ENCODE measurements at regions not wholly inside any gene's neighbourhood (a gene's known extent, or its start where the extent isn't known, plus 50 kb on each side); places are given as distances from the start of the nearest gene placed in this dataset.

DNA sequence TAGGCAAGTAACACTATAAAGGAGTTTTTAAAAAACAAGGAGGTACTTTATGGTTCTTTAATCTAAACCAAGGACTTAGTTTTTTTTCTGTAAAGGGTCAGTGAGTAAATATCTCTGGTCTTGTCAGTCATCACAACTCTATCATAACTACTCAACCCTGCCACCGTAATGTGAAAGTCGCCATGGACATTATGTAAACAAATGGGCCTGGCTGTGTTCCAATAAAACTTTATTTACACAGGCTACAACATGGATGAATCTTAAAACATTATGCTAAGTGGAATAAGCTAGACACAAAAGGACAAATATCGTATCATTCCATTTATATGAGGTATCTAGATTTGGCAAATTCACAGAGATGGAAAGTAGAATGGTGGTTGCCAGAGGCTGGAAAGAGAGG lies 60.8 kb upstream of the SP4 start:
- Histone ChIP-seq H3K27ac (no peak overlapping the region), H3K36me3 (no peaks in the 10 kb centered on the region), H3K4me3 (no peak overlapping the region), H3K4me1 (no peaks in the 10 kb centered on the region), H3K9me3 (no peaks in the 10 kb centered on the region), H3K27me3 (no peaks in the 10 kb centered on the region)
- intact Hi-C loops (cut with DNase I), result no loop called here
- TF ChIP-seq, protein P1, sequence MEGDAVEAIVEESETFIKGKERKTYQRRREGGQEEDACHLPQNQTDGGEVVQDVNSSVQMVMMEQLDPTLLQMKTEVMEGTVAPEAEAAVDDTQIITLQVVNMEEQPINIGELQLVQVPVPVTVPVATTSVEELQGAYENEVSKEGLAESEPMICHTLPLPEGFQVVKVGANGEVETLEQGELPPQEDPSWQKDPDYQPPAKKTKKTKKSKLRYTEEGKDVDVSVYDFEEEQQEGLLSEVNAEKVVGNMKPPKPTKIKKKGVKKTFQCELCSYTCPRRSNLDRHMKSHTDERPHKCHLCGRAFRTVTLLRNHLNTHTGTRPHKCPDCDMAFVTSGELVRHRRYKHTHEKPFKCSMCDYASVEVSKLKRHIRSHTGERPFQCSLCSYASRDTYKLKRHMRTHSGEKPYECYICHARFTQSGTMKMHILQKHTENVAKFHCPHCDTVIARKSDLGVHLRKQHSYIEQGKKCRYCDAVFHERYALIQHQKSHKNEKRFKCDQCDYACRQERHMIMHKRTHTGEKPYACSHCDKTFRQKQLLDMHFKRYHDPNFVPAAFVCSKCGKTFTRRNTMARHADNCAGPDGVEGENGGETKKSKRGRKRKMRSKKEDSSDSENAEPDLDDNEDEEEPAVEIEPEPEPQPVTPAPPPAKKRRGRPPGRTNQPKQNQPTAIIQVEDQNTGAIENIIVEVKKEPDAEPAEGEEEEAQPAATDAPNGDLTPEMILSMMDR (IDR thresholded peaks at IDR 0.05), result no peak
- no peak for DNase-seq (ENCODE audit: low spot score in 2 of 2)

DNA sequence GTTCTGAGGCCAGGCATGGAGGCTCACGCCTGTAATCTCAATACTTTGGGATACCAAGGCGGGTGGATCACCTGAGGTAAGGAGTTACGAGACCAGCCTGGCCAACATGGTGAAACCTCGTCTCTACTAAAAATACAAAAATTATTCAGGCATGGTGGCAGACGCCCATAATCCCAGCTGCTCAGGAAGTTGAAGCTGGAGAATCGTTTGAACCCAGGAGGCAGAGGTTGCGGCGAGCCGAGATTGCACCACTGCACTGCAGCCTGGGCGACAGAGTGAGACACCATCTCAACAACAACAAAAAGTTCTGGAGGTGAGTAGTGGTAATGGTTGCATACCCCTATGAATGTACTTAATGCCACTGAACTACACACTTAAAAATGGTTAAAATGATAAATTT lies 60.3 kb upstream of the SP4 start:
- intact Hi-C loops (cut with DNase I), result no loop called here
- H3K4me3 ChIP-seq, result no peak overlapping the region
- no peaks in the 10 kb centered on the region for H3K27me3 ChIP-seq
- no peaks in the 10 kb centered on the region for H3K9me3 ChIP-seq
- H3K4me1 ChIP-seq, result no peaks in the 10 kb centered on the region
- no peaks in the 10 kb centered on the region for H3K36me3 ChIP-seq
- no peak overlapping the region for H3K27ac ChIP-seq
- TF ChIP-seq, protein P1 (IDR thresholded peaks at IDR 0.05), result no peak
- DNase-seq (ENCODE audit: low spot score in 2 of 2), result no peak

DNA sequence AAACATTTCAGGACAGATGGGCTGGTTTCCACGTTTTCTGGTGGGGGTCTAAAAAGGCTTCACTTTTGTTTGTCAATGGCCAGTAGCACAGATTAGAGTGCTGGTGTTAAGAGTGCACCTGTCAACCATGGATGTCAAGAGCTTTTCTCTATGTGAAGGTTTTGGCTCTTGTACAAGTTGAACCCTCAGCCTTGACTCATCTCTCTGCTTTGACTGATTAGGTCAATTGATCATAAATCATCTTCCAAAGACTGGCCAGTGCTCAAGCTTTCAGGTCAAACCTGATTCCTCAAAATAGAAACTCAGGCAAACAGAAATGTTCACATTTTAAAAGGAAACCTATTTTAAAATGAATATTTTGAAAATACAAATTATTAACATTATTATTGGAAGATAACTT lies 59.6 kb upstream of the SP4 start:
- Histone ChIP-seq H3K36me3 (no peaks in the 10 kb centered on the region), H3K4me3 (no peak overlapping the region), H3K4me1 (no peaks in the 10 kb centered on the region), H3K27ac (no peak overlapping the region), H3K9me3 (no peaks in the 10 kb centered on the region), H3K27me3 (no peaks in the 10 kb centered on the region)
- intact Hi-C loops (cut with DNase I), result no loop called here
- DNase-seq (ENCODE audit: low spot score in 2 of 2), result no peak
- TF ChIP-seq, protein P1 (IDR thresholded peaks at IDR 0.05), result no peak

DNA sequence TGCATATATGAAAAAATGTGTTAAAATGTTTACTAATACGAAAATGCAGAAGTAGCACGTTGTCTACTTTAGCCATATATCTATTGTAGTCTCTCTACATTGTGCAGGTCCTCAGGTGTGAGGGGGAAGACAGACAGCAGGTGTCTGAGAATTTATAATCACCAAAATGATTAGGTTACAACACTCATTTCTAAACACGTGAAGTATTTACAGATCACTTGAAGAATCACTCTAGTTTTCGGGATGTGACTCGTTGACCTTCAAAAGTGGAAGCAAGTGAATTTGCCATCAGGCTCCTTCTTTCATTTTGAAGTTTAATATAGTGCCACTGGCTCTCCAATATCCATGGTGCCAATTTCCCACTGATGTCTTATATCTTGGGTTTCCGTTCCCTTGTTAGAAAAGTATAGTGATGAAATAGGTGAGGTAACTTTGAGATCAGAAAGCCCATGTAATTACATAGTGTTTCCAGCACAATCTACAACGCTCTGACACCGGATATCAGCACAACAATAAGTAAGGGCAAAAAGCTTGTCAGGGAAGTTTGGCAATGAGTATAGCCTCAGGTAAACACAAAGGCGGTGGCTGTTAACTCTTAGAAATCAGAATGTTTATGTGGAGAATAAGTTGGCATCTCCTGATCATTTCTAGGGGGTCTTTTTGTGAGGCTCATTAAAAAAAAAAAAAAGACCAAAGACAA lies 57.5 kb upstream of the SP4 start:
- no peaks in the 10 kb centered on the region for H3K9me3 ChIP-seq
- TF ChIP-seq, protein P1 (IDR thresholded peaks at IDR 0.05), result no peak
- no peak for DNase-seq (ENCODE audit: low spot score in 2 of 2)
- H3K4me1 ChIP-seq, result no peaks in the 10 kb centered on the region
- H3K27ac ChIP-seq, result no peak overlapping the region
- no peak overlapping the region for H3K4me3 ChIP-seq
- no peaks in the 10 kb centered on the region for H3K36me3 ChIP-seq
- intact Hi-C loops (cut with DNase I), result no loop called here
- no peaks in the 10 kb centered on the region for H3K27me3 ChIP-seq

DNA sequence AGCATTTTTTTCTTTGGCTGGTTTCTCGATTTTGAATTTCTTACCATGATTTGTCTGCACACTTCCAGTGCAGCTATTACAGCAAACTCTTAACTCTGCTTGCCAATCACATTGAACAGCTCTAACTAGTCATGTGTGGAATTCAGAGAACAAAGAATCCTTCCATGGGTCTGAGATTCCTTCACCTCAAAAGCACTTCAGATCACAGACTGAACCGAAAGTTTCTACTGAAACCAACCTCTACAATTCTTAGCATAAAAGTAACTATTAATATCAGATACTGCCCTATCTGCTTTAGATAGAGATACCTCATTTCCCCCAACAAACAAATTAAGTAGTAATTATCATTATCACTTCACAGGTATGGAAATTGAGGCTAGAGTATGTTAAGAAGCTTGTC lies 56.5 kb upstream of the SP4 start:
- no peaks in the 10 kb centered on the region for H3K36me3 ChIP-seq
- TF ChIP-seq, protein P1 (IDR thresholded peaks at IDR 0.05), result no peak

DNA sequence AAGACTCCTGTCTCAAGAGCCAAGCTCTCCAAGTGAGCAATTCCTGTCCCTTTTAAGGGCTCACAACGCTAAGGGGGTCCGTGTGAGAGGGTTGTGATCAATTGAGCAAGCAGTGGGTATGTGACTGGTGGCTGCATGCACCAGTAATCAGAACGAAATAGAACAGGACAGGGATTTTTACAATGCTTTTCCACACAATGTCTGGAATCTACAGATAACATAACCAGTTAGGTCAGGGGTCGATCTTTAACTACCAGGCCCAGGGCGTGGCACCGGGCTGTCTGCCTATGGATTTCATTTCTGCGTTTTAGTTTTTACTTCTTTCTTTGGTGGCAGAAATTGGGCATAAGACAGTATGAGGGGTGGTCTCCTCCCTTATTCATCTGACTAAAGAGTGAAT lies 54.9 kb upstream of the SP4 start:
- no peak overlapping the region for H3K4me3 ChIP-seq
- no peaks in the 10 kb centered on the region for H3K36me3 ChIP-seq
- no peaks in the 10 kb centered on the region for H3K27me3 ChIP-seq
- H3K27ac ChIP-seq, result no peak overlapping the region
- H3K9me3 ChIP-seq, result peaks cover 0 to 3% of the 10 kb centered on the region in 2 donors
- no peaks in the 10 kb centered on the region for H3K4me1 ChIP-seq
- intact Hi-C loops (cut with DNase I), result no loop called here
- no peak for DNase-seq (ENCODE audit: low spot score in 2 of 2)
- TF ChIP-seq, protein P1 (IDR thresholded peaks at IDR 0.05), result no peak

More for the DNA sequence above, 56.5 kb upstream of the SP4 start:
- no peak for DNase-seq (ENCODE audit: low spot score in 2 of 2)
- Histone ChIP-seq H3K4me3 (no peak overlapping the region), H3K27me3 (no peaks in the 10 kb centered on the region), H3K4me1 (no peaks in the 10 kb centered on the region), H3K9me3 (no peaks in the 10 kb centered on the region), H3K27ac (no peak overlapping the region)
- intact Hi-C loops (cut with DNase I), result no loop called here
